NCI-H2171 treated with DMSO at 0.1 percent for 48 hours (cell line): ENCODE measurements at regions not wholly inside any gene's neighbourhood (a gene's known extent, or its start where the extent isn't known, plus 50 kb on each side); places are given as distances from the start of the nearest gene placed in this dataset.

Experiments
- DNase-seq: peaks from one replicate; lab custom pipeline; 2025; lab: John Stamatoyannopoulos, UW

DNA sequence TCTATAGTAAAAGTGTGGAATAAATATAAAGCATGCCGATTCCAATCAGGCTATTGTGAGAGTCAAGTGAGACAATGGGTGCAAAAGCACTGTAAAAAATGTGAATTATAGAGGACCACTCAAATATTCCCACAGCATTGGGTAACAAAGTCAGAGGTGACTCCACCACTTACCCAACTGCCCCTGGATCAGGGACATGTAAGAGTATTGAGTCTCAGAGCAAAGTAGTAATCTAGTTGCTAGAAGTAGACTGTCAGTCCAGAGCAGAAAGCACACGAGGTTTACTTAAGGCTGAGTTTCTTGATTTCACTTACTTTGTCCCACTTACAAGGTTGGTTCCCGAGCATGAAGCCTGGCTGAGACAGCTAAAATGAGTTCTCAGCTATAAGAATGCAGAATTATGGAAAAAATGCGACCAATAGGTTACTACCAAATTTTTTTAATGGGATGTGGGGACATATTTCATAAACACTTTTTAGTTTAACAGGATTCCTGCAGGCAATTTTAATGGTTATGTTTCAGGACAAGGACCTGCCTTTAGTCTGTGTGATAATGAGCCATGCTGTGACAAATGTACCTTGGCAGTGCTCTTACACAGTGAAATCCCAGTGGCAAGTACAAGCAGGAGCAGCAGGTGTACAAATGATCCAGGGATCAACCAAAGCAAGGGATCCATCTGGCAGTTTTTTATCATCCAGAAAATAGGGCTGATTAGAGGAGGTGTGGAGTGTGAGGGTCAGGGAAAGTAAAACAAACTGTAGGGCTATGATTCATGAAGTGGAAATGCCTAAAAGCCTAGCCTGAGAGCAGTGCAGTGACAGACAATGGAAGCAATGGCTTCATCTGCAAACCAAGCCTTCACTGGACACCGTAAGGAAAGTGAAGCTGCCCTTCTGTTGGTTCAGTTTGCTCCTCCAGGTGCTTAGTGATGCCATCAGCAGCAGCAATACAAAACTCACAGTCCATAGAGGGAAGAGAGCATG lies 156.2 kb upstream of the SPAG17 start:
- DNase-seq = no peak

DNA sequence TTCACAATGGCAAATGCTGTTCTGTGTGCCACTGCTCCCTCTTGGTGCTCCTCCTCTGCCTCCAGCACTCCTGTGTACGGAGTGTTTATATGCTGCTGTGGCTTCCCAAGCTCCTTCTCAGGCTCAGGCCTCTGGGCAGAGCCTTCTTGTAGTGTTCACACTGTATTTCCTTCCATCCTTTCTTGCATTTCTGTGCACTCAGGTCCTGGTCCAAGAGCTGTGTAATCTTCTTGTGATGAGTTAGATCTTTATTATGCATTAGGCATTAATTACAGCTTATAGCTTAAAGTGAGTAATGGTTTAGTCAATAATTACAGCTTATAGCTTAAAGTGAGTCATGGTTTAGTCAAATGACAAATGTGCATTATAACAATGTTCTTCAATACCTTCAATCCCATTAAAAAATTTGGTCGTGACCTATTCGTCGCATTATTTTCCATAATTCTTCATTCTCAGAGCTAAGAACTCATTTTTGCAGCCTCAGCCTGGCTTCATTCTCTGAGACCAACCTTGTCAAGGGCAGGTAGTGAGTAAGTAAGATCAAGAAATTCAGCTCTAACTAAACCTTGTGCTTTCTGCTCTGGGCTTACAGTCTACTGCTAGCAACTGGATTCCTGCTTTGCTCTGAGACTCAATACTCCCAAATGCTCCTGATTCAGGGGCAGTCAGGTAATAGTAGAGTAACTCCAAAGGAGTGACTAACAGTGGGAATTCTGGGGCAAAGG lies 154.5 kb upstream of the SPAG17 start:
- no peak for DNase-seq

DNA sequence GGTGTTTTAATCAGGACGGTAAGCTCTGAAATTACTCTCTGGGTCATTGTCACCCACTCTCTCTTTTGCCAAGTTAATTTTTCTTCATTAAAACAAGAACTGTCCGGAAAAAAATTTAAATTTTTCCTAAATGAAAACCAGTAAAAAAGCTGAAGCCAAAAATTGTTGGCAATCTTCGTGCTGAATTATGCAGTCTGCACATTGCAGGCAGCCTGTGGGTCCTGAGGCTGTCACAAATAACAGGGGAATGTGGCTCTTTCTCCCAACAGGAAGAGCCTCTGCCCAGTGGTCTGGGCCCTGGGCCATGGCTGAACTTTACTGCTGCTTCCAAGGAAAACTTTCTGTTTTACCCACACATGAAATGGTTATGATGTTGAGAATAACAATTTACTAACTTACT lies 153.9 kb upstream of the SPAG17 start:
- no peak for DNase-seq

DNA sequence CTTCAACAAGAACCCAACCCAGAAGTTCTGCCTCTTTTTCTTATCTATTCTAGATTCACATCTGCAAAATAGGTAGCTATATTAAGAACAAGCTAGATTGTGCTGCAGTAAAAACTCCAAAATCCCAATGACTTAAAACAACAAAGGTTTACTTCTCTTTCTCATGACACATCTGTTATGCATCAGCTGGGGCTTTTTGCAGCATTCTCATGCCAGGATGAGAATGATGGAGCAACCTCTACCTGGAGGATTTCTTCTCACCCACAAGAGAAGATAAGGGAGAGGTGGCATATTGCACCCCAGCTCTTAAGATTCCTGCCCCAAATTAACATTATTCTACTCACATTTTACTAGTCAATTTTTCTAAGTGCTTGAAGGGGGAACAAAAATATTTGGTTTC lies 152.3 kb upstream of the SPAG17 start:
- DNase-seq = no peak

DNA sequence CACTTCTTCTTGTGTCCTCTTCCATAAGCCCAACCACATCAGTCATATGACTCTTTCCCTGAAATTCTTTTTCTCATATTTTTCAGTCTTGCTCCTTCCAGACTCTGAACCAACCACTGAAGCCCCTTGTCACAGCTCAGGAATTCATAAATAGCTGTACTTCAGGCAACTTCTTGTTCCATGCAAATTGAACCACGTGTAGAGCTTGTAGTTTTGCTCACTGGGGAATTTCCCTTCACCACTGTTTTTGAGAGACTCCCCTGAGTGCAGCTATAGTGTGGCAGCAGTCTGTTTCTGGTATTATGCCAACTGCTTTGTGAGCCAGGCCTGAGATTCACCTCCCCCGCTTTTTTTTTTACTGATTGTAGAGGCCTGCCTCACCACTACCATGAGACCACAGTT lies 150.3 kb upstream of the SPAG17 start:
- DNase-seq = no peak

DNA sequence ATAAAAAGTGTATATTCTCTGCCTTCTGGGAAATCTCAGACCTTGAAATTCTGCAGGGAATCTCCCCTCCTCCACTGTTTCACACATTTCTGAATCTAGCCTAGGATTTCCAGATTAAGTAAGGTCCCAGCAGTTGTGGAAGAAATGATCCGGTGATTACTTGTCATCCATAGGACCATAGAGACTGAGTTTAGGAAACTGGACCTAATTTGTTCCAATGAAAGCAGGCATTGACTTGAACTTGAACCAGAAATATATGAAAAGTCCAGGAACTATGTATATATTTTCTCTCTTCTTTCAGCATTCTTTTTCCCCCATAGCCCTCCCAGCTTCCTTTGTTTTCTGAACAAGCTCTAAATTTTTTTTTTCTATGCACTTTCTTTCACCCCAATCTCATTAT lies 149.5 kb upstream of the SPAG17 start:
- no peak for DNase-seq

DNA sequence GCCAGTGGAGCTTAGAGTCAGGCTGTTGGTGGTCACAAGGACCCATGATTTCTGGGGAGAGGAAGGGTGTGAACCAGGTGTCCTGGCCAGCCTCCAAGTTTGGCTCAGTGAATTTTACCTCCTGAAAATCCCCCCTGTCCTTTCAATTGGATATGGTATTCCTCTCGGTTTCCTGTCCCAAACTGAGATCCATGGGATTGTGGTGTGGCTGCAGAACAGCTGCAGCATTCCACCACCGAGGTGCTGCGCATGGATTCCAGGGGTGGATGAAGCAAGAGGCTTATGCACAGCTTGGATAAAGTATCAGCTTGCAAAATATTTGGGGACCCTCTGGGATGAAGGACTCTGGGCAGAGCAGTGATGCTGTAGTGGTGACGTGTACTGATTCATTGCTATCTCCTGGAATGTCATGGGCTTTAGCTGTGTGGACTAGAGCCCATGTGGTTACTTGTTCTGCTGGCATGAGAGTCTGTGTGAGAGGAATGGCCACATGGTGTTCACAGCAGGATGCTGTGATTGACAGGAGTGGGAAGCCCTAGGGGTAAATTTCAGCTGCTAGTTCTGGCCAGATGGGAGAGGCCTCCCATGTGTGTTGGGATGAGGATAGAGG lies 148.7 kb upstream of the SPAG17 start:
- DNase-seq = no peak

DNA sequence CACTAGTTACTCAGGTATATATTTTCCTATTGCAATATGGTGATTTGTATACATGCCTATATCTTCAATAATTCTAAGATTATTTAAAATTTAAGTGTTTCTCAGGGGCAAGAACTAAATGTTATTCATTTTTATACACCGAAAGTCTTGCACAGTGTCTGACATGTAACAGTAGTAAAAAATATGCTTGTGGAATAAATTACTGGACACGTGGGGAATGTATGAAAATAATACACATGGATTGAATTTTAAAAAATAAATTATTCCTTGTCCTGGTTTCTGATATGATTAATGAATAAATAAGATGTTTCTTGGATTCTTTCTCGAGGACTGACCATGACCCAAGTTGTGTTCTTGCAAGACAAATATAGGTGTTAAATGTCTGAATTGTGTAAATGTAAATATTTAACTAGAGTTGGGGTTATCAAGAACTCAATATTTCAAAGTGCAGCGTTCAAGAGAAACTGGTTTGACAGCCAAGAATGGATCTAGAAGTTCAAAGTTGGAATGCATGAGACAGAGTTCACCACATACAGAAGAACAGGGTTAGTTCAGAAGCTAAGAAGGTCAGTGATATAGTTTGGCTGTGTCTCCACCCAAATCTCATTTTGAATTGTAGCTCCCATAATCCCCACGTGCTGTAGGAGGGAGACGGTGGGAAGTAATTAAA lies 142.1 kb upstream of the SPAG17 start:
- DNase-seq = no peak

DNA sequence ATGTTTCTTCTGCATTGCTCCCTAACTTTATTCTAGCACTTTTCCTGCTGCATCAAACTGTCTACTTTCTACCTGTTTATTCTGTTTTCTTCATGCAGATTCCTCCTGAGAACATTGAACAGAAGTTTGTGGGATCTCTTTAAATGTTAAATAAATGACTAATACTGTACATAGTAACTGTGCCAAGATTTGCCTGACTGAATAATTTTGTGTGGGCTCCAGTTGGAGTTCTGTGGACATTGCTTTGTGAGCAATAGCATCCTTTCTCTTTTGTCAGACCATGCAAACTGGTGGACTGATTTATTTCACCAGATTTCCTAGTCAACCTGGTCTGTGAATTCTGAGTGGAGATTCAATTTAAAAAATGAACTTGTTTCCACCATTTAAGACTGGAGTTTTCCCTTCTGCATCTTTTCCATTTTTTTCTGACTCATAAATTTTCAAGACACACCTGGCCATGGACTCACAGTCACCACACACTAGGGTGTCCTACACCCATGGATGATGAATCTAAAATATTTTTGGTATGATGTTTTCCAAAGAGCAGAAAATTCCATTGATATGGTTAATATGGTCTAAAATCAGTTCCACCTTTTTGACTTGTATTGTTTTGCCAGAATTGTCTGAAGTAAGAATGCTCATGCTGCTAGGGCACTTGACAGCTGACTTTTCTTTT lies 140.7 kb upstream of the SPAG17 start:
- no peak for DNase-seq

DNA sequence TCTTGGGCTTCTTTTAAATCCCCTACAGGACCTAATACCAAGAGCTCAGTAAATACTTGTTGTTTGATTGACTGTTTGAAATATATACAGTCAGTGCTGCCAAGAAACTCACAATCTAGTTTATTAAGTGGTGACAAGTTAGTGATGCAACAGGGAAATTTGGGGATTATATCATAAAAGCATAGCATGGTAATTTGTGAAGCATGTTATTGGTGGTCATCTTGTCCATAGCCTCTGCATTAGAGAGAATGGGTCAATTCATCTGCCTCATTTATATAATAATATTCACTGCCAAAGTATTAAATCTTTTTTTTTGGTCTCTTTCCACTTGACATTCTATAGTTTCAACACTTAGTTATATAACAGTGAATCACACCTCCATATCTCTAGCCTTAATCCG lies 138.2 kb upstream of the SPAG17 start:
- DNase-seq = no peak

DNA sequence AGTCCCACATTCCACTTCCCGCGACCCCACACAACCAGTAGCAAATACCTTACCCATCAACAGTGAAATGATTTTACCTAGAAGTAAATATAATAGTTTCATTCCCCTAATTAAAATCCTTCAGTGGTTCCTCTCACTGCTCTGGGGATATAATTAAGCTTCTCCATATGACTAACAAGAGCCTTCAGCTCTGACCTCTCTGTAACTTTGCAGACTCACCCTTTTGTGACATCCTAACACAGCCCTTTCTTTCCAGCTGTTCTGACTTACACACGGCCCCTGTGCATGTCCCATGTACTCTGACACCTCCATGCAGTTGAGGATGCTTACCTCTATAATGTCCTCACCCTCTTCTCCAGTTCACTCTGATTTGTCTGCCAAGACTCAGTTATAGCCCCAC lies 137.3 kb upstream of the SPAG17 start:
- no peak for DNase-seq

DNA sequence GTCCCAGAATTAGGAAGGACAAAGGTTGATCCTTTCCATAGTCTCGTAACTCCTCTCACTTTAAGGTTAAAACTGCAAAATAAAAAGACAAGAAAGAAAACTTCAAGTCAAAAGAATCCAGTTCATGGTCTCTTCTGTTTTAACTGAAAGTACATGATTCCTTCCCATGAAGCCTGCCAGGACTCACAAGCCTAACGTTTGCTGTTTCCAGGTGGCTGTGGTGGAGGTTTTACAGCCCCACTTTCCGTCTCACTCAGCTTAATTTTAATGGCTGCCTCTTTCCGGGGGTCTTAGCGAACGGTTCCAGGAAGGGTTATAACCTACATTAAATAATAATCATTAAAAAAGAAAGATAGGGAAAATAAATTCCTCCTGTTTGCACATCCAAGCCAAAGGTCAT lies 136.8 kb upstream of the SPAG17 start:
- no peak for DNase-seq

DNA sequence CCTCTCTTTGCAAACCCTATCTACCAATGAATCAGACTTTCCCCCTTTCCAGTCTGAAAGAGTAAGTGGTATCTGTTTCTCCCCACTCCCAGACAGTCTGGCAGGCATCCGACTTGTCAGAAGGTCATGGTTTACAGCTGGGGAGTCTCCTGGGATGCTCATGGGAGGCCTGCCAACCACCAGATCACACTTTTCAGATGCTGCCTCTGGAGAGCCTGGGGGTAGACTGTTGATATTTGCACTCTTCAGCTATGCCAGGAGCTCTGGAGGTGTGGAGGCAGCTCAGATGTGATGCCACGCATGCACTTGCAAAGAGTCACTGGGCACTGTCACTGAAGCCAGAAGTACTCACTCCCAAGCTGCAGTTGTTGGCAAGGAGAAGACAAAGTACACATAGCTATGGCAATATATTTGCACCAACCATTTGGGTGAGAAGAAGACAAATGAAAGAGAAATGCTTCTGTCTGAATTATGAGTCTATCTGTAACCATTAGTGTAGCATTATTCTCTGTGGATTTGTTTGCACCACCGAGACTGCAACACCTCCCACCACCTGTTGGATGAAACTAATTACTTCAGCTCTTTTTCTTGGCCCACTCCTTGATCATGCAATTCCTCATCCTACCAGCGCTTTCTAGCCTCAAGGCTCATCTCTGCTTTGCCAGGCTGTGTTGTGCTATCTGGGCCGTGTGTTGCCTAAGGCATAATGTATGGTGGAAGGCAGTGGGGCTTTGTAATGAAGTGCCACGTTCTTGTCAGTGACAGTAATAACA lies 133.0 kb upstream of the SPAG17 start:
- DNase-seq = peak; percentile 1

DNA sequence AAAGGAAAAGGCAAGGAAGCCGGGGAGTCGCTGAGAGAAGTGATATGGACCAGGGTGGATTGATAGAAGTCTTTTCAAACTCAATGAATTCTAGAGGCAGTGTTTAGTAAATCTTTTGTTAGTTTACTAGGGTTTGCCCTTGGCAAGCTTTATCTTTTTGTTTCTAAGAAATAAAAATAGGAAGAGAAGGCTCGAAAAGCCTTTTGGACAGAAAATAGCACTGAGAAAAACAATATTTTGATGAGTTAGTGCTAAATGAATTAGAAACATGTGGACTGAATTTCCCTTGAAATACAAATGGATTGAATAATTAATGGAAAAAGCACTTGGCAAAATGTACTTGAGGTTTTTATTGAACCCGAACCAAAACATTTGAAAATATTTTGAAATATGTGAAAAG lies 121.8 kb upstream of the SPAG17 start:
- no peak for DNase-seq

DNA sequence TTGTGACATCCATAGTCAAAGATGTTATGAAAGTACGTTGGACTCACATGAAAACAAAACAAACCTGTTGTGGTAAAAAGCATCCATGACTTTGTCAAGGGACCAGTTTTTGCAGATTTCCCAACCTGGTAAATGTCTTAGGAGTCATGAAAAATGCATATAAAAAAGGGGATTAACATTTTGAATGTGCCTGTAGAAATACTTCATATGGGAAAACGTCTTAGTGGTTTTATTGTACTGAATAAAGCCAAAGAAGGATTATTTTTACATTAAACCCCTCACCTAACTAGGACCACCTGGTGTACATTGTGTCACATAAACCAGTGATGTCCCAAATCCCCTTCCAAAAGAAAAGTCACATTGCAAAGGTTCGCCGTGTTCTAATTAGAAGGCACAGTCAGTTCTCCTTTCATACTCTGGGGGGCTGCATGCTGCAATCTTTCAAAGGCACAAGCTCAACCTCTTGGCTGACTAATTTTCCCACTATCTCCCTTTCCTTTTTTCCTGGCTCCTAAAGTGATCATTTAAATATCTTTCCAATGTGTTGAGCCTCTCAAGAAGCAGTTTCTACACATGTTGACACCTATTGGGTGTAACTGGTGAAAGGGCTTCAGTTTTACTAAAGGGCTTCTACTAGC lies 119.8 kb upstream of the SPAG17 start:
- peak; percentile 1 for DNase-seq

DNA sequence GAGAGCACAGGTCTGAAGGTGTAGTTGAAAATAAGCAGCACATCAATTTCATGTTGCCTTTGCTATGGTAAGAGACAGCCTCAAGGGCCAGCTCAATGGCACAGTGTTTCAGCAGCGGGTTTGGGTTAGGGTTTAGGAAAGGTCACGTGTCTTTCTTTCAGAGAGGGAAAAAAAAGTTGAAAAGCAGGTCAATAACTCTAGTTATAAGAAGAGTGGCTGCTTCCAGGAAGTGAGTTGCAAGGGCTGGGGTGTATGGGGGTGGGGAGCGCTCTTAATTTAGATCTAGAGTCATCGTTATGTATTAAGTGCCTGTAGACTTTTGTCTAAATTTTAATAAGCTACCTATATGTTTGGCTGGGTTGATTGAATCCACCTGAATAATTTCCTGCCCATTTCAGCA lies 118.5 kb upstream of the SPAG17 start:
- DNase-seq = no peak

DNA sequence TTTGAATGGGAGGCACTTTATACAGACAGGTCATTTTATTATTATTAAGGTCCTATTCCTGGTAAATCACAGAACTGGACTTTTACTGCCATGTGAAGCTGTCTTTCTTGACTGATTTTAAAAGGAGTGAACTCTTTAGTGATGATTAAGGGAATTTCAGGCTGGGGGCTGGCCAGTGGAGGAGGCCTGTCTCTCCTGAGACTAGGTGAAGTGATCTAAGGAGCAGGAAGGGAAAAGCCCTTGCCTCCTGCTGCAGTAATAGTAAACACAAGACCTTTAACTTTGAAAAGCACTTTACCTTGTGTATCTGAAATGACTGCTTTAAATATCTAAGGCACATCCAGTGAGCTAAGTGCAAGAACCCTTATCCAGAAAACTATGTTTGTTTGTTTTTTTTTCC lies 118.0 kb upstream of the SPAG17 start:
- DNase-seq = no peak

DNA sequence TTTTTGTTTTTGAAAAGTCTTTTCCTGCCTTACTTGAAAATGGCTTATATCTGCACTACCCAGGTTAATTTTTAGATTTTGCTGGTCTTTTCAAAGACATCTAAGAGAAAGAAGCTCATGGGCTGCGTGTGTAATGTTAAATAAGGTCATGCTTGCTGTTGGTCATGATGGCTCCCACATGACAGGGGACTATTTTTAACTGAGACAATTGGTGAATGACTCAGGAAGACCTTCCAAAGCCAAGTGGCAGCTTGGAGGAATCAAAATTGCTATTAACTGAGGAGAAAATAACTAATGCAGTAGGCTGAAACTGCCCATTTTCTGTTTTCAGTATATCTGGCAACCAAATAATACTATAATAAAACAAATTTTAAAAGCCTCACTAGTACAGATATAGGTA lies 117.1 kb upstream of the SPAG17 start:
- DNase-seq = no peak

DNA sequence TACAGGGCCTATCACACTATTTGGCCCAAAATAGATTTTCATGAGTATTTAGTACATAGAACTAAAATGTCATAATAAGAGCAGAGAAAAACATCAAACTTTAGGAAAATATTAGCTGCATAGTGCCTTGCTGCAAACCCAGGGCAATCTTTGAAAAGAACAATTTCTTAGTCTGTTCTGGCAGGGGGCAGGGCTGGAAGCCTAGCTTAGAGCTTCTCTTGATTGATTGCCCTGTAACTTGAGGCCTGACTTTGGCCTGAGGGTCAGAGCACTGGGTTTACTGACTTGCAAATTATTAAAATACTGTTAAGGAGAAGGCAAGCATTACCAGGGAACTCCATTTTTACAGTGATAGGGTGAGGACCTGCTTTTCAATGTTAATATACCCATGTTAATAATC lies 115.8 kb upstream of the SPAG17 start:
- DNase-seq = no peak

DNA sequence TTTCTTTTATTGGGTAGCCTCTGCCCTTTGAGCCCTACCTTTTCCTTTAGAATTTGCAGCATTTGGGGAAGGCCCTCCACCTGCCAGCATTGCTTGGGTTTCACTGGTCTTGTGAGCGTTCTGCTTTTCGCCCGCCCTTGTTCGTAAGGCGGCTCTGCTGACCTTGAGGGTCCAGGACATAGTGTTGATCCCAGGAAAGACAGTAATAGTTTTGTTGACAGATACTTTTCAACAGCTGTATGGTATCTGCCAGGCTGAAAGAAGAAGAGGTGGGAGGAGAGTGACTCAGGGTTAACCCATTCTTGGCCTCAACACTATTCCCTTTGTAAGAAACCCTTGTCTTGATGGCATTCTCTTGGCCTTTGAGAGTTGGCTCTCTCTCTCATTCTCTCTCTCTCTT lies 113.4 kb upstream of the SPAG17 start:
- DNase-seq = no peak

DNA sequence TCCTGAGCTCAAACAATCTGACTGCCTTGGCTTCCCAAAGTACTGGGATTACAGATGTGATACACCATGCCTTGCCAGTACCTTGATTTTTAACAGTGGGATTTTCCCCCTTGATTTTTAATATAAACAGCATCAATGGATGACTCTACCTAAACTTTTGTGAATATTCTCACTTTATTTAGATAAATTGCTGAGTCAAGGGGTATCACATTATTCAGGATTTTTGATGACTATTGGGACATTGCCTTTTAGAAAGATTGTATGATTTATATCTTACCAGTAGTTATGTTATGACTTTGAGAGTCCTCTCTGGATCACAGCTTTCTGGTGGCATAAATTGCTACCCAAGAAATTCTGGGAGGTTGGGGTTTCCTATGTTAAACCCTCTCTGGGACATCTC lies 112.5 kb upstream of the SPAG17 start:
- no peak for DNase-seq
